Lung (tissue), 11 donors: ENCODE measurements at regions not wholly inside any gene's neighbourhood (a gene's known extent, or its start where the extent isn't known, plus 50 kb on each side); places are given as distances from the start of the nearest gene placed in this dataset.

Source experiments
- ATAC-seq: fragments of 200-7000 bp; cut with Tn5 transposase; one replicate; pipeline ENCODE4 v1.9.1; 2020; ENCODE audit warnings: moderate number of reproducible peaks; ENCODE audit not compliant: insufficient read depth, low FRiP score
- DNase-seq, 3 donors: peaks; one replicate each; pipeline ENCODE4 v3.0.0-alpha.2; 2013 to 2017
- H3K27ac ChIP-seq, 2 donors: one replicate each; pipeline ENCODE4 v1.5.1; 2013; ENCODE audit warnings: mild to moderate bottlenecking in 2 of 2, moderate library complexity in 2 of 2, control low read depth in 1 of 2, inconsistent platforms in 1 of 2, low read depth in 1 of 2, low read length in 1 of 2
- H3K27me3 ChIP-seq, 3 donors: one replicate each; pipeline ENCODE4 v1.5.1; 2013; ENCODE audit warnings: low read length in 2 of 3; ENCODE audit not compliant: control insufficient read depth in 3 of 3, insufficient read depth in 3 of 3
- H3K36me3 ChIP-seq, 4 donors: one replicate each; pipeline ENCODE4 v1.5.1; 2013; ENCODE audit warnings: low read length in 4 of 4, mild to moderate bottlenecking in 1 of 4, moderate library complexity in 1 of 4; ENCODE audit not compliant: control insufficient read depth in 4 of 4, insufficient read depth in 4 of 4
- H3K4me1 ChIP-seq, 5 donors: one replicate each; pipeline ENCODE4 v1.5.1; 2013; ENCODE audit warnings: low read length in 5 of 5, mild to moderate bottlenecking in 2 of 5, moderate library complexity in 1 of 5; ENCODE audit not compliant: control insufficient read depth in 5 of 5, insufficient read depth in 5 of 5
- H3K4me3 ChIP-seq: one replicate; pipeline ENCODE4 v1.5.1; 2013; ENCODE audit warnings: mild to moderate bottlenecking, control low read depth, moderate library complexity
- H3K9ac ChIP-seq, 2 donors: one replicate each; pipeline ENCODE4 v1.5.1; 2013; ENCODE audit warnings: low read length in 2 of 2, control low read depth in 1 of 2; ENCODE audit not compliant: insufficient read depth in 1 of 2
- H3K9me3 ChIP-seq, 4 donors: one replicate each; pipeline ENCODE4 v1.5.1; 2013; ENCODE audit warnings: low read length in 3 of 4, mild to moderate bottlenecking in 1 of 4, moderate library complexity in 1 of 4; ENCODE audit not compliant: control insufficient read depth in 4 of 4, insufficient read depth in 3 of 4
- CTCF ChIP-seq: IDR thresholded peaks from 2 replicates; pipeline ENCODE4 v1.5.1; 2012; ENCODE audit warnings: mild to moderate bottlenecking; ENCODE audit errors: control extremely low read depth, extremely low read depth
- WGBS, 2 donors: extraction: QIAGEN DNeasy Blood & Tissue Kit; methylation state at CpG; one replicate each; pipeline ENCODE4 v1.1.7; 2013; 5-methylcytosine and 5-hydroxymethylcytosine counted together
- donor health status: control.
- donor health status: control.
- donor health status: Bipolar disorder and iron deficiency.
- donor health status: healthy.
- donor health status: DM: yes; HTN: yes; CAD: no.

GRCh38 chr3:59631482-59631881 is 581.7 kb upstream of the CFAP20DC start:
- H3K9me3 ChIP-seq, result no peaks in the 10 kb centered on the region
- 68 to 73% methylated on average over 2 of the region's 2 CpGs for WGBS, 2 donors
- H3K9ac ChIP-seq, result no peak overlapping the region
- ATAC-seq, result no peak
- no peaks in the 10 kb centered on the region for H3K27me3 ChIP-seq
- DNase-seq, result no peak
- no peaks in the 10 kb centered on the region for H3K36me3 ChIP-seq
- peaks cover 0 to 22% (median 5%) of the 10 kb centered on the region in 5 donors for H3K4me1 ChIP-seq
- H3K4me3 ChIP-seq, result no peak overlapping the region
- no peak overlapping the region for H3K27ac ChIP-seq
- no peak for TF ChIP-seq CTCF

GRCh38 chr3:59621037-59621436 is 571.2 kb upstream of the CFAP20DC start:
- no peak for TF ChIP-seq CTCF
- WGBS, 2 donors, result 76 to 77% methylated on average over 3 of the region's 3 CpGs

GRCh38 chr3:59620325-59620724 is 570.5 kb upstream of the CFAP20DC start:
- Histone ChIP-seq H3K27me3 (no peaks in the 10 kb centered on the region), H3K36me3 (no peaks in the 10 kb centered on the region), H3K27ac (no peak overlapping the region), H3K9me3 (no peaks in the 10 kb centered on the region), H3K4me1 (peaks cover 0 to 10% (median 0%) of the 10 kb centered on the region in 5 donors), H3K9ac (no peak overlapping the region), H3K4me3 (no peak overlapping the region)
- TF ChIP-seq CTCF, result no peak
- DNase-seq, result no peak
- ATAC-seq, result no peak
- WGBS, 2 donors, result 67 to 90% methylated on average over 4 of the region's 4 CpGs

More at GRCh38 chr3:59621037-59621436, 571.2 kb upstream of the CFAP20DC start:
- Histone ChIP-seq H3K4me1 (peaks cover 0 to 10% (median 0%) of the 10 kb centered on the region in 5 donors), H3K4me3 (no peak overlapping the region), H3K9ac (no peak overlapping the region), H3K36me3 (no peaks in the 10 kb centered on the region), H3K9me3 (no peaks in the 10 kb centered on the region), H3K27me3 (no peaks in the 10 kb centered on the region), H3K27ac (no peak overlapping the region)
- peak in 1 of 3 donors; percentile 47 for DNase-seq
- ATAC-seq, result no peak

GRCh38 chr3:59612444-59612715 is 562.6 kb upstream of the CFAP20DC start:
- no peak for TF ChIP-seq CTCF
- Histone ChIP-seq H3K9ac (no peak overlapping the region), H3K4me1 (peaks cover 0 to 11% (median 0%) of the 10 kb centered on the region in 5 donors), H3K27me3 (no peaks in the 10 kb centered on the region), H3K27ac (no peak overlapping the region), H3K36me3 (no peaks in the 10 kb centered on the region), H3K9me3 (no peaks in the 10 kb centered on the region), H3K4me3 (no peak overlapping the region)
- no peak for DNase-seq
- ATAC-seq, result no peak
- WGBS, 2 donors, result 85 to 95% methylated on average over 2 of the region's 2 CpGs
